ENCODE measurements at regions not wholly inside any gene's neighbourhood (a gene's known extent, or its start where the extent isn't known, plus 50 kb on each side); places are given as distances from the start of the nearest gene placed in this dataset.
A peak's percentile ranks its signal among the peaks of the same experiment; 100 is the strongest.

GRCh38 chr1:228836427-228836826 lies 101.1 kb downstream of the RHOU start (continued):
- TF ChIP-seq ZFP36 (IDR thresholded peaks at IDR 0.05; ENCODE audit: borderline replicate concordance, low read depth, low read length, partially characterized antibody) (no peak), RXRB (CRISPR knock-in tag; IDR thresholded peaks at IDR 0.05; ENCODE audit: borderline replicate concordance) (peak; percentile 70), CREM (IDR thresholded peaks at IDR 0.05) (peak; percentile 69; the same call in 1 of the 2 replicates), CREM (CRISPR knock-in tag; IDR thresholded peaks at IDR 0.05) (no peak), ONECUT2 (CRISPR knock-in tag; IDR thresholded peaks at IDR 0.05) (no peak), HMG20A (CRISPR knock-in tag; IDR thresholded peaks at IDR 0.05; ENCODE audit: borderline replicate concordance) (peak; percentile 80), PAXIP1 (CRISPR knock-in tag; conservative IDR thresholded peaks at IDR 0.05) (peak; percentile 86), NCOR1 (IDR thresholded peaks at IDR 0.05; ENCODE audit: borderline replicate concordance, low read length) (peak; percentile 68; the same call in 1 of the 2 replicates), ZFP36L1 (CRISPR knock-in tag; IDR thresholded peaks at IDR 0.05) (no peak; the same call in 1 of the 2 replicates), FOXA3 (CRISPR knock-in tag; IDR thresholded peaks at IDR 0.05) (peak; percentile 95), SALL2 (CRISPR knock-in tag; IDR thresholded peaks at IDR 0.05) (0 out of 2 replicates have a peak, but pooled peaks have one; percentile 11), ELK4 (CRISPR knock-in tag; IDR thresholded peaks at IDR 0.05; ENCODE audit: borderline replicate concordance) (no peak), MEF2D (CRISPR knock-in tag; IDR thresholded peaks at IDR 0.05) (peak; percentile 66; the same call in 1 of the 2 replicates), SOX5 (CRISPR knock-in tag; IDR thresholded peaks at IDR 0.05; ENCODE audit: borderline replicate concordance) (peak; percentile 77), PRDM15 (CRISPR knock-in tag; IDR thresholded peaks at IDR 0.05) (no peak), POGK (CRISPR knock-in tag; conservative IDR thresholded peaks at IDR 0.05) (0 out of 2 replicates have a peak, but pooled peaks have one; percentile 27)

Data from HepG2 (cell line).